Esophagus muscularis mucosa (tissue), 4 donors: ENCODE measurements at regions not wholly inside any gene's neighbourhood (a gene's known extent, or its start where the extent isn't known, plus 50 kb on each side); places are given as distances from the start of the nearest gene placed in this dataset.

ENCODE experiments used
- DNase-seq: peaks from one replicate; pipeline ENCODE4 v3.0.0-alpha.2; 2017; ENCODE audit errors: extremely low spot score
- H3K27ac ChIP-seq, 4 donors: fragments of 200-600 bp; sonication (generic); replicated peaks in 1 of 4; 1 replicate in 3 of 4; 2 replicates in 1 of 4; pipeline ENCODE4 v1.5.1; 2016 to 2019; ENCODE audit warnings: mild to moderate bottlenecking in 1 of 4
- H3K27me3 ChIP-seq, 4 donors: fragments of 200-600 bp; sonication (generic); one replicate each; pipeline versions ENCODE4 v1.5.1 to v1.6.0; 2016 to 2019
- H3K36me3 ChIP-seq, 4 donors: fragments of 200-600 bp; sonication (generic); one replicate each; pipeline ENCODE4 v1.5.1; 2016 to 2019
- H3K4me1 ChIP-seq, 4 donors: fragments of 200-600 bp; sonication (generic); one replicate each; pipeline ENCODE4 v1.5.1; 2016 to 2019
- H3K4me3 ChIP-seq, 4 donors: fragments of 200-600 bp; sonication (generic); 1 replicate in 2 of 4; 2 replicates in 2 of 4; pipeline ENCODE4 v1.5.1; 2016 to 2019; ENCODE audit warnings: mild to moderate bottlenecking in 4 of 4, moderate library complexity in 1 of 4
- H3K9me3 ChIP-seq, 4 donors: fragments of 200-600 bp; sonication (generic); 1 replicate in 3 of 4; 2 replicates in 1 of 4; pipeline ENCODE4 v1.5.1; 2016 to 2019
- EP300 ChIP-seq: sonication (generic); formaldehyde crosslinking; IDR thresholded peaks from one replicate; pipeline ENCODE4 v1.6.1; 2017; ENCODE audit warnings: antibody characterized with exemption
- POLR2A ChIP-seq: fragments of 450-650 bp; IDR thresholded peaks from one replicate; pipeline ENCODE4 v1.6.1; 2017; ENCODE audit warnings: antibody characterized with exemption, moderate library complexity, mild to moderate bottlenecking, low read depth
- POLR2AphosphoS5 ChIP-seq, 2 donors: sonication (generic); formaldehyde crosslinking; IDR thresholded peaks; one replicate each; pipeline ENCODE4 v1.6.1; 2017; ENCODE audit warnings: antibody characterized with exemption in 2 of 2
- WGBS: methylation state at CpG from one replicate; pipeline ENCODE4 v1.1.5; 2018; 5-methylcytosine and 5-hydroxymethylcytosine counted together
- intact Hi-C: fragments of 100-400 bp; cut with DNase I; formaldehyde crosslinking; loops from one replicate; pipeline ENCODE4 v1.15.1; 2023
- TF ChIP-seq, protein P1 (sequence below), 3 experiments: fragments of 200-600 bp in 2 of 3; fragments of 450-650 bp in 1 of 3; sonication (generic) in 2 of 3; IDR thresholded peaks; one replicate each; pipeline ENCODE4 v1.5.1; 2017 to 2019; ENCODE audit warnings: antibody characterized with exemption in 3 of 3, mild to moderate bottlenecking in 2 of 3, moderate library complexity in 1 of 3

DNA sequence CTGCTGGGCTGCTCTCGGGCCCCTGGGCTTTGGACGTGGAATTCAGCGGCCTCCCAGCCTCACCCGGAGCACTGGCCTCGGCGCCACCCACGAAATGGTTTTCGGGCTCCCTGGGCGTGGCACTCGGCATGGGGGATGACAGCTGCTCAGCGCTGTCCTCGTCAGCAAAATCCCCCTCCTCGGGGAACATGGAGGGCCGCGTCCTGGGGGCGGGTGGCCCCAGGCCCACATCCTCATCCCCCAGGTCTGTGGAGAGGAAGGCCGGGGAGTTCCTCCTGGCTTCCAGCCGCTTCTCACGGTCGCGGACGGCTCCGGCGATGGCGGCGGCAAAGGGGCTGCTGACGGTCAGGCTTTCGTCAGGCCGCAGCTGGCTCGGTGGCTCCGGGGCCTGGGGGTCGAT, 88.4 kb downstream of the CTTN start:
- H3K9me3 ChIP-seq, result peaks cover 0 to 14% (median 10%) of the 10 kb centered on the region in 4 donors
- H3K4me3 ChIP-seq, result no peak overlapping the region
- peaks cover 0 to 22% (median 7%) of the 10 kb centered on the region in 4 donors for H3K36me3 ChIP-seq
- peaks cover 6 to 14% (median 13%) of the 10 kb centered on the region in 4 donors for H3K4me1 ChIP-seq
- intact Hi-C loops, result no loop called here
- no peak for DNase-seq
- H3K27ac ChIP-seq, result no peak overlapping the region
- WGBS, result 94% methylated on average over 13 of the region's 32 CpGs
- no peak for TF ChIP-seq POLR2AphosphoS5 (IDR thresholded peaks at IDR 0.05)
- TF ChIP-seq EP300, result no peak
- TF ChIP-seq POLR2A, result no peak
- TF ChIP-seq, protein P1, sequence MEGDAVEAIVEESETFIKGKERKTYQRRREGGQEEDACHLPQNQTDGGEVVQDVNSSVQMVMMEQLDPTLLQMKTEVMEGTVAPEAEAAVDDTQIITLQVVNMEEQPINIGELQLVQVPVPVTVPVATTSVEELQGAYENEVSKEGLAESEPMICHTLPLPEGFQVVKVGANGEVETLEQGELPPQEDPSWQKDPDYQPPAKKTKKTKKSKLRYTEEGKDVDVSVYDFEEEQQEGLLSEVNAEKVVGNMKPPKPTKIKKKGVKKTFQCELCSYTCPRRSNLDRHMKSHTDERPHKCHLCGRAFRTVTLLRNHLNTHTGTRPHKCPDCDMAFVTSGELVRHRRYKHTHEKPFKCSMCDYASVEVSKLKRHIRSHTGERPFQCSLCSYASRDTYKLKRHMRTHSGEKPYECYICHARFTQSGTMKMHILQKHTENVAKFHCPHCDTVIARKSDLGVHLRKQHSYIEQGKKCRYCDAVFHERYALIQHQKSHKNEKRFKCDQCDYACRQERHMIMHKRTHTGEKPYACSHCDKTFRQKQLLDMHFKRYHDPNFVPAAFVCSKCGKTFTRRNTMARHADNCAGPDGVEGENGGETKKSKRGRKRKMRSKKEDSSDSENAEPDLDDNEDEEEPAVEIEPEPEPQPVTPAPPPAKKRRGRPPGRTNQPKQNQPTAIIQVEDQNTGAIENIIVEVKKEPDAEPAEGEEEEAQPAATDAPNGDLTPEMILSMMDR (IDR thresholded peaks at IDR 0.05), result no peak
- no peaks in the 10 kb centered on the region for H3K27me3 ChIP-seq

- H3K9me3 ChIP-seq, result peaks cover 0 to 14% (median 10%) of the 10 kb centered on the region in 4 donors
- no peak for TF ChIP-seq EP300
- no peak for TF ChIP-seq POLR2AphosphoS5 (IDR thresholded peaks at IDR 0.05)
- no peak for TF ChIP-seq POLR2A
- TF ChIP-seq, protein P1 (IDR thresholded peaks at IDR 0.05), result no peak
- no peak overlapping the region for H3K27ac ChIP-seq
- H3K36me3 ChIP-seq, result peaks cover 0 to 22% (median 7%) of the 10 kb centered on the region in 4 donors
- peaks cover 6 to 10% (median 9%) of the 10 kb centered on the region in 4 donors for H3K4me1 ChIP-seq
- H3K27me3 ChIP-seq, result no peaks in the 10 kb centered on the region
- WGBS, result 97% methylated on average over 6 of the region's 25 CpGs
- intact Hi-C loops, result no loop called here
- no peak for DNase-seq
- H3K4me3 ChIP-seq, result no peak overlapping the region
Measured at GRCh38 chr11:70487160-70487559, 88.8 kb downstream of the CTTN start.

- no peak for DNase-seq
- H3K4me1 ChIP-seq, result peaks cover 2 to 4% (median 4%) of the 10 kb centered on the region in 4 donors
- TF ChIP-seq, protein P1 (IDR thresholded peaks at IDR 0.05), result no peak
- TF ChIP-seq POLR2A, result no peak
- TF ChIP-seq EP300, result no peak
- TF ChIP-seq POLR2AphosphoS5 (IDR thresholded peaks at IDR 0.05), result no peak
- WGBS, result 87% methylated on average over 16 of the region's 16 CpGs
- peaks cover 0 to 14% (median 10%) of the 10 kb centered on the region in 4 donors for H3K9me3 ChIP-seq
- H3K27me3 ChIP-seq, result no peaks in the 10 kb centered on the region
- intact Hi-C loops, result no loop called here
- peaks cover 0 to 22% (median 7%) of the 10 kb centered on the region in 4 donors for H3K36me3 ChIP-seq
- no peak overlapping the region for H3K27ac ChIP-seq
- no peak overlapping the region for H3K4me3 ChIP-seq
Measured at GRCh38 chr11:70487756-70488155, 89.4 kb downstream of the CTTN start.

GRCh38 chr11:70488171-70488703, 89.9 kb downstream of the CTTN start:
- H3K9me3 ChIP-seq, result peaks cover 0 to 14% (median 10%) of the 10 kb centered on the region in 4 donors
- H3K4me1 ChIP-seq, result no peaks in the 10 kb centered on the region
- intact Hi-C loops, result no loop called here
- TF ChIP-seq EP300, result no peak
- H3K27ac ChIP-seq, result no peak overlapping the region
- H3K36me3 ChIP-seq, result peaks cover 0 to 22% (median 7%) of the 10 kb centered on the region in 4 donors
- no peaks in the 10 kb centered on the region for H3K27me3 ChIP-seq
- DNase-seq, result no peak
- WGBS, result 74% methylated on average over 7 of the region's 7 CpGs
- no peak overlapping the region for H3K4me3 ChIP-seq

GRCh38 chr11:70489276-70489675, 90.9 kb downstream of the CTTN start:
- no peak overlapping the region for H3K4me3 ChIP-seq
- H3K27me3 ChIP-seq, result no peaks in the 10 kb centered on the region
- WGBS, result 89% methylated on average over 6 of the region's 6 CpGs
- H3K9me3 ChIP-seq, result peaks cover 0 to 14% (median 10%) of the 10 kb centered on the region in 4 donors
- TF ChIP-seq, protein P1 (IDR thresholded peaks at IDR 0.05), result no peak
- no peak for TF ChIP-seq POLR2A
- no peak for DNase-seq
- no peaks in the 10 kb centered on the region for H3K4me1 ChIP-seq
- peaks cover 0 to 22% (median 7%) of the 10 kb centered on the region in 4 donors for H3K36me3 ChIP-seq
- H3K27ac ChIP-seq, result no peak overlapping the region
- intact Hi-C loops, result no loop called here
